ENCODE measurements at regions not wholly inside any gene's neighbourhood (a gene's known extent, or its start where the extent isn't known, plus 50 kb on each side); places are given as distances from the start of the nearest gene placed in this dataset.

- TF ChIP-seq POLR2A (IDR thresholded peaks at IDR 0.05; ENCODE audit: low read length) (no peak), GATA1 (IDR thresholded peaks at IDR 0.05; ENCODE audit: low read depth, low read length) (no peak)
These were observed 502.2 kb downstream of the PDCD6IP start for GRCh38 chr3:34300621-34301020.
